ENCODE measurements at regions not wholly inside any gene's neighbourhood (a gene's known extent, or its start where the extent isn't known, plus 50 kb on each side); places are given as distances from the start of the nearest gene placed in this dataset.

GRCh38 chr16:55000595-55000994, 69.9 kb downstream of the IRX5 start:
- TF ChIP-seq CTCF (conservative IDR thresholded peaks at IDR 0.05): no peak
- TF ChIP-seq ZFX (IDR thresholded peaks at IDR 0.05): no peak
